Midbrain (tissue), 1 donor: ENCODE measurements at regions not wholly inside any gene's neighbourhood (a gene's known extent, or its start where the extent isn't known, plus 50 kb on each side); places are given as distances from the start of the nearest gene placed in this dataset.
"Not testable (repeated sequence)": the region's sequence is repeated elsewhere in the genome, so short reads cannot be mapped to it uniquely, and the experiment has no call there.

ENCODE experiments used
- DNase-seq: peaks from one replicate; lab custom pipeline; 2025; lab: John Stamatoyannopoulos, UW

DNA sequence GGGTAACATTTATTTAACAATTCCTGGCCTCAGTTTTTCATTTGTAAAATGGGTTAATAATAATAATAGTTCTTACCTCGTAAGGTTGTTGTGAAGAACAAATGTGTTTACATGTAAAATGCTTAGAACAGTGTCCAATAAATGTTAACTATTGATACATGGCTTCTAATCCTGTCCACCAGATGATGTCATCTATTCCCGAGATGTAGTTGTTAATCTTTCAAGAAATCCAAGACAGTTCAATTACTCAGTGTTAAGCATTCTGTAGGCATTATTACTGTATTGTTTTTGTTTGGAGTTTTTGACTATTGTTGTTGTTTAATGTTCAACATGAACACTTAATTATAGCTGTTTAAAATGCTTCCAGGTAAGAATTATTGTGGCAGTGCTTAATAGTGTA lies 131.0 kb upstream of the FNDC3A start:
- DNase-seq: no peak

DNA sequence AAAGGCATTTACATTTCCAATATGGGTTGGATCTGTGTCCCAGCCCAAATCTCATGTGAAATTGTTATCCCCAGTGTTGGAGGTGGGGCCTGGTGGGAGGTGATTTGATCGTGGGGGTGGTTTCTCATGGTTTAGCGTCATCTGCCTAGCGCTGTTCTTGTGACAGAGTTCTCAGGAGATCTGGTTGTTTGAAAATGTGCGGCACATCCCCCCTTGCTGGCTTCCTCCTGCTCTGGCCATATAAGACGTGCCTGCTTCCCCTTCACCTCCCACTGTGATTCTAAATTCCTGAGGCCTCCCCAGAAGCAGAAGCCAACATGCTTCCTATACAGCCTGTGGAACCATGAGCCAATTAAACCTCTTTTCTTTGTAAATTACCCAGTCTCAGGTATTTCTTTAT lies 126.2 kb upstream of the FNDC3A start:
- no peak for DNase-seq

- DNase-seq: no peak
Observed at GRCh38 chr13:48851707-48852106, 124.0 kb upstream of the FNDC3A start.

DNA sequence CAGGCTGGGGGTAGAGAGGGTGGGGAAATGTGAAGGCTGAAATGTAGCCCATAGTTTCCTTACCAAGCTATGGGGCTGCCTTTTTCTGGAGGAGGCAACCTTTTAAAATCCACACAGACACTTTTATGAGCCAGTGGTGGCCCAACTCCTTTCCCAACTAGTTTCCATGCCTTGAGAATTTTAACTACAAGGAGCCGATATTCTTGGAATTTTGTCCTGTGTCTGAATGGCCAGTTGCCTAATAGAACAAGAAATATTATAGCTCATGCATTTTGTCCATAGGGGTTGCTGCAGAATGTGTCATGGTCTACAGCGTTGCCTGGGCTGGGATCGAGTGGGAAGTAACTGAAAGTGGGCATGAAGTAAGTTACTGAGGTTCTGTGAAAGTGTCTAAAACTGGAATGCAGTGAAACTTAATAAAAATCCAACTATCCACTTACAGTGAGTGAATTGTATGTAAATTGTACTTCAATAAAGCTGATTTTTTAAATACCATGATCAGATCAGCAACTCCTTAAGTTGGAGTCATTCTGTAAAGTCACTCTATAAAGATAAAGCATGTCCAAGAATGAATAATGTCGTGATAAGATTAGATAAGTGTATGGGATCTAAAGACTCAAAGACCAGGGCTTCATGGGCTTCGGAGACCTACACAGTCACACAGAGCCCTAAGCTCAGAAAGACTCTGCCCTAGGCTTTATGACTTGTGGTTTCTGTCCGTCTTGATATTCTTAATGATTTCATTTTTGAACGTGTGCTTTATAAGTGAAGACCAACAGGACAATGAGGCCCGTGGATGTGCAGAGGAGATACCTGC lies 122.6 kb upstream of the FNDC3A start:
- DNase-seq: no peak

DNA sequence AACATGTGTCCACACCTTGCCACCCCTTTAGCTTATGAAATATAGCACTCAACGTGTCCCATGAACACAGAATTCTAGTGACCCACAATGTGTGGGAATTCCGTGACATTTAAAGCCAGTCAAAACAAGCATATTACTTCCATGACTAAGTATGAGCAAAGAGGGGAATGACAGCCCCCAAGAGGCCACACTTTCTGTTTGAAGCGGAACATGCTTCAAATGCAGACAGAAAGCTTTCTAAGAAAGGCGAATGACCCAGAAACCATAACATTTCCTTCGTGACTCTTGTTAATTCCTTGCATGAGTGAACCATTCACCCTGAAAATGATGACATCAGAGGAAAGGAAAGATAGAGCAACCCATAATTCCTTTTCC lies 122.0 kb upstream of the FNDC3A start:
- DNase-seq: no peak

DNA sequence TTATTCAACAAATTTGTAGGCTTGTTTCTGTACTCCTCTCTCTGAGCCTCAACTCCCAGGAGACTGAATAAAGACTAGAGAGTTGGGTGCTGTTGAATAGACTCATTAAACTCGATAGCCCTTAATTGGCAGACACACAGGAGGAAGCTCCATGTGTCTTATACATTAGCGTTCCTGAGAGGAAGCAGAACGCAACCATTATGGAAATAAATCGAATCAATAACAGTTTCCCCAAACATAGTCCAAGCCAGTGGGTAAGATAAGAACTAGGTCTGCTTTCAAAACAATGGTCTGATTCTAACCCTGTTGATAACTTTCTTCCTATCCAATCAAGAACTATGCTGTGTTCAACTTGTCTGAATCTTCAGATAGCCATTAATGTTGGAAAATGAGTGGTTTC lies 118.1 kb upstream of the FNDC3A start:
- no peak for DNase-seq

- DNase-seq: no peak
Observed at GRCh38 chr13:48858122-48858902, 117.4 kb upstream of the FNDC3A start.

DNA sequence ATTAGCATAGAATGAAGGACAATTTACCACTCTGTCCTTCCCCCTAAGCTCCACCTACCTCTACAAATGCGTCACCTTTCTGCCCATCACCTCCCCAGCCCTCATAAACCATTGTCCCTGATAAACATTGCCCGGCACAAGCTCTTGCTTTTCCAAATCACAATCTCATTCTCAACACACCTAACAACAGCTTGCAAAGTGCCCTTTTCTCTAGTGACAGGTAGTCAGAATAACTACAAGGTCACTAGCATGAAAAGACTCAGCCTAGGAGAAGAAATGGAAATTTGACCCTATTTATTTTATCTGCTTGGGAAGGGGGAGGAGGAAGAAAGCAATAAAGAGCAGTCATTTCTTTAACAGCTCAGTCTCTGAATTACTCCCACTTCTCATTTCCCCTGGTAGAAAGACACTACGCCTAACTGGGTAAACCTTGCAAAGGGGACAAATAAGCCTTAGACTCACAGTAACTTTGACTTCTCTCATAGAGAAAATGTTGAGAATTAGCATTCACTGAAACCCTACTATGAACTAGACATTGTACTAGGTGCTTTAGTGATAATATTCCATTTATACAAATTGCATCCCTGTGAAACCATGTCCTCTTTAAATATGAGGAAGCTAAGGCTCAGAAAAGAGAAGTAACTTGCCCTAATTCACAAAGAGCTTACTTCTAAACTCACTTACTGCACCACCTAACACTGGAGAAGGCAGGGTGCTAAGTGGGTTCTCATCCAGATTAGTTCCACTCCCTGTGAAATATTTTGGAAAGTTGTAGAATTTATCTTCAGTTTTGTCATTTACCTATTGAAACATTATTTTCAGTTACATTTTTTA lies 116.2 kb upstream of the FNDC3A start:
- DNase-seq: peak; percentile 39

DNA sequence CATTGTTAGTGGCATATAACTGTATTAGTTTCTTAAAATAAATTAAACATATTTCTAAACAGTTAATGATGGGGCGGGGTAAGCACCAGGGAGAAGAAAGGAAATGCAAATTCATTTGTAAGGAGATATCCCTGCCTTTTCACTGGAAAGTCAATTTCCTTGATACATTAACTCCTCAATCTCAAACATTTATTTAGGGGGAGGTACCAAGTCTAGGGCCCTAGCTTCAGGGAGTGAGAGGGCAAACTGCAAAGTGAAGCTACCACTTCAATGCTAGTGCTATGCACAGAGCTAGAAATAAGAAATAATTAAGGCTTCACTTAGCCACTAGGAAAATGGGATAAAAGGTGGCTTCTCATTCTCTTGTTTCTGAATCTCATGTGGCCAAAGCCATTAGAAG lies 115.3 kb upstream of the FNDC3A start:
- DNase-seq: no peak

DNA sequence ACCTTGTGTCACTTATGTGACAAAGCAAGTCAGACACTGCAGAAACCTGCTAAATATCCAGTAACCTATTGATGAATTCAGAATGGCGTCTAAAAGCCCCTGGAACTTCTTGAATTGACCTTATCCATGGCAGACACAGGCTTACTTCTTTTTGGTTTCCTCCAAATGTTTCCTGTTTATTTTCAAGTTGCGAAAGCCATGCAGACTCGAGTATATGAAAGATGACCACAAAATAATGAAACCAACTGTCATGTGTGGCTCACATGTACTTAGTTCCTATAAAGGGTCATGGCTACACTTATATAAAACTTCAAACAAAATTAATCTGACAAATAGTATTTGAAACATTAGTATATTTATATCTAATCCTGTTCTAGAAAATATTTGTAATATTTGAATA lies 113.1 kb upstream of the FNDC3A start:
- DNase-seq: no peak

GRCh38 chr13:48864100-48864499 lies 111.6 kb upstream of the FNDC3A start:
- no peak for DNase-seq

- DNase-seq: no peak
Observed at GRCh38 chr13:48866249-48866648, 109.5 kb upstream of the FNDC3A start.

GRCh38 chr13:48873081-48873480 lies 102.6 kb upstream of the FNDC3A start:
- no peak for DNase-seq

- no peak for DNase-seq
Observed at GRCh38 chr13:48873587-48873986, 102.1 kb upstream of the FNDC3A start.

- no peak for DNase-seq
Observed at GRCh38 chr13:48874165-48874564, 101.5 kb upstream of the FNDC3A start.

DNA sequence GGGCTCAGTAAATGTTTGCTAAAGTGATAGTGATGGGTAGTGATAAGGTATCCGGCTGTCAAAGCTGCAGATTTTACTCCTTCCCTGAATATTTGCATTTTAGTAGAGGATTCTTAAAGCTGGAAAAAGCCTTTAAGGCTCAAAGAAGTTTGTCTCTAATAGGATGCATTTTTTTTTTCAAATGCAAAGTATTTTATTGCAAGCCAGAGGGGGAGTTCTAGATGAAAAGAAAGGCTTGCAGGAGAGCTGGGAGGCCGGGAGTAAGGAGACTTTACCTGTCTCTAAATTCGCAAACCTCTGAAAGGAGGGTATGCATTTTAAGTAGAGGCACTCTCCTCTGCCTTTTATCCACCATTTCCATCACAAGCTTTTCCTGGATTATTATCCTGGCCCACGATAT lies 100.7 kb upstream of the FNDC3A start:
- no peak for DNase-seq

GRCh38 chr13:48876289-48876688 lies 99.4 kb upstream of the FNDC3A start:
- DNase-seq: no peak

- no peak for DNase-seq
Observed at GRCh38 chr13:48879432-48879831, 96.3 kb upstream of the FNDC3A start.

DNA sequence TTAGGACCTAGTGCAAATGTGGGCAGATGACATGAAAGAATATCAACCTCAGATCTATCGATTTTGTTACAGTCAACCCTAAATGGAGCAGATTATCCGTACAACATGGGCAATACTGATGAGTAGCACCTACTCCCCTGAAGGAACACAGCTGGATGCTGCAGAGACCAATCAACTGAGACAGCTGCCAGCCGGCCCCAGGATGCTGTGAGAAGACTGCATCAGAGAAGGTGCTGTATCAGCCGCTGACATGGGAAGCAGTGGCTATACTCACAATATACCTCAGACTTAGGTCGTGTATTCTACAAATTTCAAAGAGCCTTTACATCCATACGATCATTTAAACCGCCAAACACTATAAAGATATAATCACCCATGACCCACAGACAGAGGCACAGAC lies 95.9 kb upstream of the FNDC3A start:
- no peak for DNase-seq

DNA sequence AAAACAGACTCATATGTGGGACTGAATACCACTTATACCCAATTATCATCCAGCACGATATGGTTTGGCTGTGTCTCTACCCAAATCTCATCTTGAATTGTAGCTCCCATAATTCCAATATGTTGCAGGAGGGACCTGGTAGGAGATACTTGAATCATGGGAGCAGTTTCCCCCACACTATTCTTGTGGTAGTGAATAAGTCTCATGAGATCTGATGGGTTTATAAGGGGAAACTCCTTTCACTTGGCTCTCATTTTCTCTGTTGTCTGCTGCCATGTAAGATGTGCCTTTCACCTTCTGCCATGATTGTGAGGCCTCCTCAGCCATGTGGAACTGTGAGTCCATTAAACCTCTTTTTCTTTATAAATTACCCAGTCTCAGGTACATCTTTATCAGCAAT lies 91.9 kb upstream of the FNDC3A start:
- not testable (repeated sequence) for DNase-seq

DNA sequence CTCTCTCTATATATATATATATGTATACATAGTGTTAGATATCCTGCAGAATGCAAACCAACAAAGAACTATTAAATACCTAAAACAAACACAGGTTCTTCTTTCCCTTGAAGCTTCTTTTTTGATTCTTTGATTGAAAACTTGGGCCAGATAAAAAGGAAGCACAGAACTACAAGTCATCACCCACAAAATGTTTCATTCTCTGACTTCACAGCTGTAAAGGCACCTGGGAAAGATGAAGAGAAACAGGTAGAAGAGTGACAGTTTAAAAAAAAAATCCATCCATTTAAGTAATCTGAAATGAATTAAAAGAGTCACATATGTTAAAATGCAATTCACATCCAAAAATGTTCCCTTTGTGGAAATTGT lies 90.7 kb upstream of the FNDC3A start:
- DNase-seq: no peak

DNA sequence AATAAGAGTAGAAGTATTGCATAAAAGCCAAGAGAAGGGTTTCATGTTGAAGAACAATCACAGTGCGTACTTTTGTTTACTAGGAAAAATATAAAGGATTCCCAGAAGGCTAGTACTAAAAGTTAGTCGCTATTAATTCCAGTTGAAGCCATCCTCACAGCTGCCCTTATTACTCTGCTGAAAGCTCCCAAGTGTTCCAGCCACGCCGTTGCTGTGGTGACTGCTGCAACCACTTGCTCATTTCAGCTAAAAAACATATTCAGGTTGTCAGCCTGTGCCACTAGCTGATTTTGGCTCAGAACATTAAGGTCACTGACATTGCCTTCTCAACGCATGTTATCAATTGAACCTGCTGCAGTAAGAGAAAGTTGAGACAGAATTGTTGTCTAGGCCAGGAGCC lies 87.1 kb upstream of the FNDC3A start:
- peak; percentile 6 for DNase-seq

GRCh38 chr13:48890391-48890790 lies 85.3 kb upstream of the FNDC3A start:
- DNase-seq: no peak
